IMR-90 (cell line): ENCODE measurements at regions not wholly inside any gene's neighbourhood (a gene's known extent, or its start where the extent isn't known, plus 50 kb on each side); places are given as distances from the start of the nearest gene placed in this dataset.

ENCODE experiments used
- ATAC-seq: fragments of 200-7000 bp; cut with Tn5 transposase; 2 replicates; pipeline ENCODE4 v1.9.1; 2020; ENCODE audit warnings: low read depth, mild to moderate bottlenecking, moderate library complexity
- BruUV-seq: library from RNA; stranded (reverse); fragments of 400-500 nt; replicated peaks from 2 replicates; lab custom pipeline; 2021; lab: Mats Ljungman, UMichigan
- CTCF ChIA-PET: fragments of 300-600 bp; formaldehyde crosslinking; extraction: SDS; loops from one replicate; lab custom pipeline; 2021; ENCODE audit warnings: antibody characterized with exemption; lab: Yijun Ruan, JAX
- POLR2A ChIA-PET: fragments of 300-600 bp; sonication (Branson Sonifier 250); formaldehyde crosslinking; loops from one replicate; lab custom pipeline; 2022; ENCODE audit warnings: antibody characterized with exemption; ENCODE audit not compliant: unreplicated experiment; lab: Charles Lee
- DNase-seq: peaks from one replicate; pipeline ENCODE4 v3.0.0; 2013
- H2AFZ ChIP-seq: replicated peaks from 2 replicates; pipeline ENCODE3; 2013; ENCODE audit warnings: low read length, mild to moderate bottlenecking; ENCODE audit not compliant: poor library complexity
- H2AK5ac ChIP-seq: 2 replicates; pipeline ENCODE4 v1.6.1; 2013; ENCODE audit warnings: low read depth, low read length, inconsistent platforms
- H2AK9ac ChIP-seq: replicated peaks from 2 replicates; pipeline ENCODE3; 2013; ENCODE audit warnings: mild to moderate bottlenecking, low read depth, low read length, moderate library complexity; ENCODE audit not compliant: poor library complexity
- H2BK120ac ChIP-seq: 2 replicates; pipeline ENCODE4 v1.6.1; 2013; ENCODE audit warnings: low read depth, low read length, inconsistent platforms
- H2BK15ac ChIP-seq: 3 replicates; pipeline ENCODE4 v1.6.1; 2013; ENCODE audit warnings: low read depth, low read length, inconsistent platforms
- H2BK20ac ChIP-seq: 2 replicates; pipeline ENCODE4 v1.6.1; 2013; ENCODE audit warnings: low read depth, mild to moderate bottlenecking, inconsistent platforms, low read length, moderate library complexity
- H2BK5ac ChIP-seq: 2 replicates; pipeline ENCODE4 v1.6.1; 2013; ENCODE audit warnings: mild to moderate bottlenecking, low read depth, low read length, inconsistent platforms; ENCODE audit not compliant: poor library complexity, severe bottlenecking
- H3K14ac ChIP-seq: replicated peaks from 2 replicates; pipeline ENCODE4 v1.6.1; 2013; ENCODE audit warnings: low read depth, low read length, inconsistent platforms
- H3K18ac ChIP-seq: 2 replicates; pipeline ENCODE4 v1.6.1; 2013; ENCODE audit warnings: low read depth, low read length, control low read depth
- H3K23ac ChIP-seq: 2 replicates; pipeline ENCODE4 v1.6.1; 2013; ENCODE audit warnings: low read depth, low read length, inconsistent platforms
- H3K27ac ChIP-seq: 2 replicates; pipeline ENCODE4 v1.5.1; 2013; ENCODE audit warnings: mild to moderate bottlenecking, control low read depth, low read length; ENCODE audit not compliant: insufficient read depth
- H3K27me3 ChIP-seq: 2 replicates; pipeline ENCODE4 v1.6.1; 2013; ENCODE audit warnings: low read length; ENCODE audit not compliant: control insufficient read depth, insufficient read depth
- H3K36me3 ChIP-seq: 2 replicates; pipeline ENCODE4 v1.6.1; 2013; ENCODE audit warnings: low read length, mixed read lengths; ENCODE audit not compliant: control insufficient read depth, insufficient read depth
- H3K4ac ChIP-seq: 2 replicates; pipeline ENCODE4 v1.6.1; 2013; ENCODE audit warnings: low read depth, low read length, inconsistent platforms
- H3K4me1 ChIP-seq: 2 replicates; pipeline ENCODE4 v1.6.1; 2013; ENCODE audit warnings: low read length, mixed read lengths; ENCODE audit not compliant: control insufficient read depth, insufficient read depth
- H3K4me2 ChIP-seq: 2 replicates; pipeline ENCODE4 v1.6.1; 2013; ENCODE audit warnings: low read depth, mild to moderate bottlenecking, control low read depth, low read length, moderate library complexity
- H3K4me3 ChIP-seq: 2 replicates; pipeline ENCODE4 v1.5.1; 2013; ENCODE audit warnings: low read depth, mild to moderate bottlenecking, control low read depth, low read length, moderate library complexity; ENCODE audit not compliant: insufficient read depth
- H3K56ac ChIP-seq: 2 replicates; pipeline ENCODE4 v1.6.1; 2013; ENCODE audit warnings: low read length, inconsistent platforms; ENCODE audit not compliant: insufficient read depth; ENCODE audit errors: extremely low read depth
- H3K79me1 ChIP-seq, 2 experiments: 2 replicates each; pipeline ENCODE4 v1.6.1; 2013; ENCODE audit warnings: low read length in 2 of 2, inconsistent platforms in 1 of 2, low read depth in 1 of 2
- H3K9ac ChIP-seq: 2 replicates; pipeline ENCODE4 v1.6.1; 2013; ENCODE audit warnings: low read depth, low read length, control low read depth
- H3K9me1 ChIP-seq: 2 replicates; pipeline ENCODE4 v1.6.1; 2013; ENCODE audit warnings: low read length, inconsistent platforms; ENCODE audit not compliant: insufficient read depth
- H3K9me3 ChIP-seq: 2 replicates; pipeline ENCODE4 v1.6.1; 2013; ENCODE audit warnings: low read length; ENCODE audit not compliant: control insufficient read depth, insufficient read depth
- H4K20me1 ChIP-seq: 2 replicates; pipeline ENCODE4 v1.6.1; 2013; ENCODE audit warnings: low read length, inconsistent platforms; ENCODE audit not compliant: insufficient read depth
- H4K5ac ChIP-seq: 2 replicates; pipeline ENCODE4 v1.6.1; 2013; ENCODE audit warnings: mild to moderate bottlenecking, low read depth, low read length, control low read depth
- H4K8ac ChIP-seq, 2 experiments: 2 replicates each; pipeline ENCODE4 v1.6.1; 2013; ENCODE audit warnings: low read depth in 2 of 2, low read length in 2 of 2, control low read depth in 1 of 2, inconsistent platforms in 1 of 2
- H4K91ac ChIP-seq: 2 replicates; pipeline ENCODE4 v1.6.1; 2013; ENCODE audit warnings: low read depth, low read length, inconsistent platforms; ENCODE audit not compliant: insufficient read depth
- CEBPB ChIP-seq: IDR thresholded peaks from 2 replicates; pipeline ENCODE4 v1.6.1; 2012; ENCODE audit warnings: low read depth, low read length, improper control_type of control experiment
- CHD1 ChIP-seq: IDR thresholded peaks from 2 replicates; pipeline ENCODE4 v1.6.1; 2012; ENCODE audit warnings: low read depth, low read length, improper control_type of control experiment
- CTCF ChIP-seq: conservative IDR thresholded peaks from 2 replicates; pipeline ENCODE4 v1.5.1; 2012; ENCODE audit warnings: mild to moderate bottlenecking, low read depth, low read length, improper control_type of control experiment
- ELK1 ChIP-seq: fragments of 150-350 bp; IDR thresholded peaks from 2 replicates; pipeline ENCODE4 v1.6.1; 2016; ENCODE audit warnings: low read depth, mild to moderate bottlenecking, low read length, moderate library complexity, borderline replicate concordance
- FOS ChIP-seq: fragments of 150-350 bp; IDR thresholded peaks from 2 replicates; pipeline ENCODE4 v1.6.1; 2016; ENCODE audit warnings: low read depth, low read length
- MAFK ChIP-seq: IDR thresholded peaks from 2 replicates; pipeline ENCODE4 v1.6.1; 2012; ENCODE audit warnings: low read depth, low read length, improper control_type of control experiment
- MAZ ChIP-seq: IDR thresholded peaks from 2 replicates; pipeline ENCODE4 v1.6.1; 2012; ENCODE audit warnings: low read depth, mild to moderate bottlenecking, low read length, improper control_type of control experiment, moderate library complexity, borderline replicate concordance
- MXI1 ChIP-seq: IDR thresholded peaks from 2 replicates; pipeline ENCODE4 v1.6.1; 2012; ENCODE audit warnings: low read depth, mild to moderate bottlenecking, low read length, moderate library complexity, borderline replicate concordance
- NFE2L2 ChIP-seq: fragments of 150-350 bp; IDR thresholded peaks from 2 replicates; pipeline ENCODE4 v1.6.1; 2016; ENCODE audit warnings: low read depth, mild to moderate bottlenecking, low read length
- POLR2A ChIP-seq: IDR thresholded peaks from 2 replicates; pipeline ENCODE4 v1.6.1; 2012; ENCODE audit warnings: mild to moderate bottlenecking, low read depth, low read length
- RAD21 ChIP-seq: IDR thresholded peaks from 2 replicates; pipeline ENCODE4 v1.6.1; 2012; ENCODE audit warnings: low read length, improper control_type of control experiment
- RCOR1 ChIP-seq: IDR thresholded peaks from 2 replicates; pipeline ENCODE4 v1.6.1; 2012; ENCODE audit warnings: mild to moderate bottlenecking, low read length, improper control_type of control experiment; ENCODE audit not compliant: insufficient replicate concordance
- SMC3 ChIP-seq: fragments of 150-350 bp; IDR thresholded peaks from 2 replicates; pipeline ENCODE4 v1.6.1; 2016; ENCODE audit warnings: low read depth, mild to moderate bottlenecking, antibody characterized with exemption, low read length, moderate library complexity
- USF2 ChIP-seq: fragments of 150-350 bp; IDR thresholded peaks from 2 replicates; pipeline ENCODE4 v1.6.1; 2017; ENCODE audit warnings: mild to moderate bottlenecking, antibody characterized with exemption, low read length, low read depth
- WGBS, 2 experiments: methylation state at CpG; one replicate each; pipeline versions ENCODE4 v1.1.5 to v1.1.7; 2013; ENCODE audit warnings: missing lambda C conversion rate in 2 of 2; ENCODE audit not compliant: insufficient read length in 1 of 2; ENCODE audit errors: extremely low coverage in 2 of 2; 5-methylcytosine and 5-hydroxymethylcytosine counted together
- dilution Hi-C: fragments of 300-500 bp; cut with HindIII; formaldehyde crosslinking; loops from one replicate; pipeline ENCODE4 v1.14.3; 2018; ENCODE audit warnings: low sequenced_read_pairs; ENCODE audit not compliant: unreplicated experiment
- in situ Hi-C: fragments of 300-500 bp; cut with MboI; formaldehyde crosslinking; loops from 3 replicates; pipeline ENCODE4 v1.14.3; 2019; ENCODE audit warnings: low sequenced_read_pairs, inconsistent platforms, mixed read lengths
- intact Hi-C: fragments of 100-400 bp; cut with micrococcal nuclease; formaldehyde crosslinking; loops from 2 replicates; pipeline ENCODE4 v1.10.0; 2022

- Histone ChIP-seq H3K56ac (no peak overlapping the region), H3K36me3 (no peaks in the 10 kb centered on the region), H2BK5ac (no peak overlapping the region), H3K4me3 (no peak overlapping the region), H3K4me1 (no peaks in the 10 kb centered on the region), H2BK15ac (no peak overlapping the region), H3K23ac (no peak overlapping the region), H2AK5ac (no peak overlapping the region), H4K5ac (no peak overlapping the region), H3K27me3 (no peaks in the 10 kb centered on the region), H4K91ac (no peak overlapping the region), H3K27ac (no peak overlapping the region), H2BK120ac (no peak overlapping the region), H3K4me2 (no peak overlapping the region), H3K79me1 (no peaks in the 10 kb centered on the region), H4K20me1 (no peaks in the 10 kb centered on the region), H3K4ac (no peak overlapping the region), H2BK20ac (no peak overlapping the region), H3K9me1 (no peaks in the 10 kb centered on the region), H3K9ac (no peak overlapping the region), H2AFZ (no peak overlapping the region), H2AK9ac (no peak overlapping the region), H3K18ac (no peak overlapping the region), H3K9me3 (peaks cover 50% of the 10 kb centered on the region), H3K14ac (no peak overlapping the region), H4K8ac (no peak overlapping the region)
- no peak for ATAC-seq
- intact Hi-C loops (no loop called here), in situ Hi-C loops (no loop called here), dilution Hi-C loops (no loop called here)
- 79% methylated on average over 5 of the region's 10 CpGs; no CpG with 5 or more reads in 1 of the 2 experiments for WGBS, 2 experiments
- POLR2A ChIA-PET: no interaction called here
- no TSS peak for BruUV-seq
- TF ChIP-seq RAD21 (no peak), RCOR1 (no peak), CEBPB (no peak), MAZ (no peak), MAFK (no peak), USF2 (no peak), MXI1 (no peak), FOS (no peak), ELK1 (no peak), CTCF (no peak), POLR2A (no peak), NFE2L2 (no peak), SMC3 (no peak), CHD1 (no peak)
- CTCF ChIA-PET: no interaction called here
- no peak for DNase-seq
Observed at GRCh38 chr11:134468081-134468668, 56.1 kb upstream of the B3GAT1 start.
